Mesenchymal stem cell (in vitro differentiated cells and primary cell): ENCODE measurements at regions not wholly inside any gene's neighbourhood (a gene's known extent, or its start where the extent isn't known, plus 50 kb on each side); places are given as distances from the start of the nearest gene placed in this dataset.

Experiments used
- DNase-seq: peaks from one replicate; pipeline ENCODE4 v3.0.0-alpha.2; 2013
- H2AFZ ChIP-seq: one replicate; pipeline ENCODE4 v1.6.1; 2013; ENCODE audit warnings: low read depth, mild to moderate bottlenecking, control low read depth, inconsistent platforms, low read length, moderate library complexity
- H2AK5ac ChIP-seq: 2 replicates; pipeline ENCODE4 v1.6.1; 2013; ENCODE audit warnings: low read length, moderate library complexity, mild to moderate bottlenecking, inconsistent platforms; ENCODE audit not compliant: severe bottlenecking
- H2BK120ac ChIP-seq: one replicate; pipeline ENCODE4 v1.6.1; 2013; ENCODE audit warnings: low read depth, mild to moderate bottlenecking, inconsistent platforms, low read length, moderate library complexity
- H2BK12ac ChIP-seq, 2 experiments: one replicate each; pipeline ENCODE4 v1.6.1; 2013; ENCODE audit warnings: inconsistent platforms in 2 of 2, low read length in 2 of 2, mild to moderate bottlenecking in 2 of 2, moderate library complexity in 2 of 2, control low read depth in 1 of 2
- H2BK15ac ChIP-seq: one replicate; pipeline ENCODE4 v1.6.1; 2013; ENCODE audit warnings: mild to moderate bottlenecking, low read depth, inconsistent platforms; ENCODE audit not compliant: poor library complexity, severe bottlenecking
- H2BK5ac ChIP-seq: 2 replicates; pipeline ENCODE4 v1.6.1; 2013; ENCODE audit warnings: low read depth, mild to moderate bottlenecking, low read length, control low read depth, inconsistent platforms; ENCODE audit not compliant: poor library complexity, severe bottlenecking
- H3K14ac ChIP-seq, 2 experiments: one replicate each; pipeline ENCODE4 v1.6.1; 2013; ENCODE audit warnings: inconsistent platforms in 2 of 2, low read length in 2 of 2, control low read depth in 1 of 2, mild to moderate bottlenecking in 1 of 2, moderate library complexity in 1 of 2
- H3K18ac ChIP-seq, 2 experiments: one replicate each; pipeline ENCODE4 v1.6.1; 2013; ENCODE audit warnings: inconsistent platforms in 2 of 2, low read length in 2 of 2, control low read depth in 1 of 2, low read depth in 1 of 2, mild to moderate bottlenecking in 1 of 2
- H3K23ac ChIP-seq, 2 experiments: one replicate each; pipeline ENCODE4 v1.6.1; 2013; ENCODE audit warnings: inconsistent platforms in 2 of 2, low read length in 2 of 2, mild to moderate bottlenecking in 2 of 2, moderate library complexity in 2 of 2, control low read depth in 1 of 2
- H3K27ac ChIP-seq: 2 replicates; pipeline ENCODE4 v1.5.1; 2013; ENCODE audit warnings: mild to moderate bottlenecking, moderate library complexity, low read length, control low read depth, inconsistent platforms; ENCODE audit not compliant: poor library complexity, severe bottlenecking
- H3K27me3 ChIP-seq, 2 experiments: 2 replicates each; pipeline versions ENCODE4 v1.6.1 to v1.7.0; 2013; ENCODE audit warnings: low read length in 2 of 2, mild to moderate bottlenecking in 2 of 2, moderate library complexity in 2 of 2, control low read depth in 1 of 2, inconsistent platforms in 1 of 2; ENCODE audit not compliant: control insufficient read depth in 1 of 2, insufficient read depth in 1 of 2
- H3K36me3 ChIP-seq, 2 experiments: 2 replicates each; pipeline versions ENCODE4 v1.6.1 to v1.7.0; 2013; ENCODE audit warnings: low read length in 2 of 2, control low read depth in 1 of 2, inconsistent platforms in 1 of 2, low read depth in 1 of 2, mild to moderate bottlenecking in 1 of 2; ENCODE audit not compliant: insufficient read depth in 2 of 2, control insufficient read depth in 1 of 2
- H3K4ac ChIP-seq, 2 experiments: one replicate each; pipeline ENCODE4 v1.6.1; 2013; ENCODE audit warnings: inconsistent platforms in 2 of 2, low read length in 2 of 2, mild to moderate bottlenecking in 2 of 2, moderate library complexity in 2 of 2, control low read depth in 1 of 2, low read depth in 1 of 2
- H3K4me1 ChIP-seq: 2 replicates; pipeline ENCODE4 v1.6.1; 2013; ENCODE audit warnings: low read depth, low read length, control low read depth; ENCODE audit not compliant: control insufficient read depth, insufficient read depth
- H3K4me2 ChIP-seq: 2 replicates; pipeline ENCODE4 v1.6.1; 2013; ENCODE audit warnings: low read length, mild to moderate bottlenecking, inconsistent platforms; ENCODE audit not compliant: poor library complexity, severe bottlenecking
- H3K4me3 ChIP-seq, 2 experiments: 2 replicates each; pipeline versions ENCODE4 v1.5.1 to v1.7.0; 2013; ENCODE audit warnings: low read length in 2 of 2, mild to moderate bottlenecking in 2 of 2, control low read depth in 1 of 2, low read depth in 1 of 2; ENCODE audit not compliant: insufficient read depth in 1 of 2
- H3K79me1 ChIP-seq: replicated peaks from 2 replicates; pipeline ENCODE4 v1.6.1; 2013; ENCODE audit warnings: mild to moderate bottlenecking, control low read depth, low read length, inconsistent platforms; ENCODE audit not compliant: poor library complexity, severe bottlenecking
- H3K9ac ChIP-seq: 2 replicates; pipeline ENCODE4 v1.7.0; 2013; ENCODE audit warnings: mild to moderate bottlenecking, low read length, moderate library complexity
- H3K9me3 ChIP-seq: 2 replicates; pipeline ENCODE4 v1.7.0; 2013; ENCODE audit warnings: mild to moderate bottlenecking, low read length; ENCODE audit not compliant: control insufficient read depth
- H4K8ac ChIP-seq: one replicate; pipeline ENCODE4 v1.6.1; 2013; ENCODE audit warnings: inconsistent platforms, mild to moderate bottlenecking, low read length, moderate library complexity
- H4K91ac ChIP-seq: one replicate; pipeline ENCODE4 v1.6.1; 2013; ENCODE audit warnings: mild to moderate bottlenecking, low read length, inconsistent platforms
- WGBS: methylation state at CpG from one replicate; pipeline ENCODE4 v1.1.7; 2013; ENCODE audit warnings: mixed read lengths; 5-methylcytosine and 5-hydroxymethylcytosine counted together

DNA sequence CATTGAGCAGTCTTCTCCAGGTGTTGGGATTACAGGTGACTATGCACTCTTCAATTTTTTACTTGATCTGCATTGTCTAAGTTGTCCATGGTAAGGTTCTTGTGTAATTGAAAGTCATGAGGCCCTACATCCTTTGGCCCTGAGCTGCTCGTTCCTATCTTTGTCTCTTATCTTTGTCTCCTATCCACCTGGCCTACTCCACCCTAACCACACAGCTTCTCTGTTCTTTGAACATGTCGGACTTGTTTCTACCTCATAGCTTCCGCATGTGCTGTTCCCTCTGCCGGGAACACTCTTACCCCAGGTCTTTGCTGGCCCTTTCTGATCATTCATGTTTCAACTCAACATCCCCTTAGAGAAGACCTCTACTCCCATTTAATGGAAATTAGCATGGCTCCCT lies 194.8 kb upstream of the TBX3 start:
- Histone ChIP-seq H3K27me3 (no peaks in the 10 kb centered on the region), H3K4me2 (no peak overlapping the region)
- WGBS = 91% methylated on average over 4 of the region's 4 CpGs

GRCh38 chr12:114876968-114877680 lies 193.1 kb upstream of the TBX3 start:
- Histone ChIP-seq H3K9me3 (no peaks in the 10 kb centered on the region), H3K4me1 (no peaks in the 10 kb centered on the region), H3K23ac (no peak overlapping the region), H4K8ac (no peak overlapping the region), H2BK5ac (no peak overlapping the region), H2AFZ (no peak overlapping the region), H2BK12ac (no peak overlapping the region), H3K79me1 (no peaks in the 10 kb centered on the region), H2BK15ac (no peak overlapping the region), H3K14ac (no peak overlapping the region), H3K4me2 (no peak overlapping the region), H3K4ac (peak overlapping the region in 1 of 2 experiments; percentile 49), H3K36me3 (no peaks in the 10 kb centered on the region), H3K4me3 (no peak overlapping the region), H3K27me3 (no peaks in the 10 kb centered on the region), H3K27ac (no peak overlapping the region), H3K9ac (no peak overlapping the region), H3K18ac (no peak overlapping the region), H4K91ac (no peak overlapping the region), H2BK120ac (no peak overlapping the region), H2AK5ac (no peak overlapping the region)
- WGBS = 94% methylated on average over 11 of the region's 13 CpGs
- no peak for DNase-seq

More for the DNA sequence above, 194.8 kb upstream of the TBX3 start:
- Histone ChIP-seq H4K8ac (no peak overlapping the region), H3K9me3 (no peaks in the 10 kb centered on the region), H2BK120ac (no peak overlapping the region), H3K14ac (no peak overlapping the region), H3K79me1 (no peaks in the 10 kb centered on the region), H3K4ac (no peak overlapping the region), H3K9ac (no peak overlapping the region), H3K4me1 (no peaks in the 10 kb centered on the region), H2AFZ (no peak overlapping the region), H3K18ac (no peak overlapping the region), H3K23ac (no peak overlapping the region), H3K27ac (no peak overlapping the region), H2AK5ac (no peak overlapping the region), H3K36me3 (no peaks in the 10 kb centered on the region), H2BK5ac (no peak overlapping the region), H2BK15ac (no peak overlapping the region), H2BK12ac (no peak overlapping the region), H3K4me3 (no peak overlapping the region), H4K91ac (no peak overlapping the region)
- no peak for DNase-seq

DNA sequence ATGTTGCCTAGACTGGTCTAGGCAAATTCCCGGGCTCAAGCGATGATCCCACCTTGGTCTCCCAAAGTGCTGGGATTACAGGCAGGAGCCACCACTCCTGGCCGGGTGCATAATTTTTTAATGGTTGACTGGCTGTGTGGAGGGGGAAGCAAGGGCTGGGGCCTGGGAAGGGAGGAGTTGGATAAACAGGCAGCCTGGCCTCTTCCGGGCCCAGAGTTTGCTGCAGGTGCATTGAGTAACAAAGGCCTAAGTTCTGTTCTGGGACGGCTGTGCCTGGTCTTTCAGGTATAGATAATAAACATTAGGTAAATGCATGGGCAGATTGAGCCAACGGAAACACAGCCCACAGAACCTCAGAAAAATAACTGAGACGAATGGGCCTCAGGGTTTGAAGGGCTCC lies 191.3 kb upstream of the TBX3 start:
- Histone ChIP-seq H2BK12ac (no peak overlapping the region), H4K8ac (no peak overlapping the region), H3K4me2 (no peak overlapping the region), H2BK120ac (no peak overlapping the region), H3K18ac (no peak overlapping the region), H3K9ac (no peak overlapping the region), H3K9me3 (no peaks in the 10 kb centered on the region), H2AK5ac (no peak overlapping the region), H2AFZ (no peak overlapping the region), H3K27ac (no peak overlapping the region), H3K36me3 (no peaks in the 10 kb centered on the region), H3K27me3 (no peaks in the 10 kb centered on the region), H2BK15ac (no peak overlapping the region), H3K79me1 (no peaks in the 10 kb centered on the region), H4K91ac (no peak overlapping the region), H2BK5ac (no peak overlapping the region), H3K4ac (no peak overlapping the region), H3K14ac (no peak overlapping the region), H3K4me1 (no peaks in the 10 kb centered on the region), H3K23ac (no peak overlapping the region), H3K4me3 (no peak overlapping the region)
- WGBS = 90% methylated on average over 7 of the region's 7 CpGs
- DNase-seq = no peak

- H3K27me3 ChIP-seq = no peaks in the 10 kb centered on the region
- H3K4me2 ChIP-seq = no peak overlapping the region
- H2AK5ac ChIP-seq = no peak overlapping the region
- no peaks in the 10 kb centered on the region for H3K9me3 ChIP-seq
- no peaks in the 10 kb centered on the region for H3K36me3 ChIP-seq
- no peaks in the 10 kb centered on the region for H3K79me1 ChIP-seq
- H2BK5ac ChIP-seq = no peak overlapping the region
- DNase-seq = no peak
- H3K14ac ChIP-seq = no peak overlapping the region
- no peak overlapping the region for H3K4me3 ChIP-seq
- no peak overlapping the region for H4K8ac ChIP-seq
- no peak overlapping the region for H2BK15ac ChIP-seq
- no peak overlapping the region for H2AFZ ChIP-seq
- no peaks in the 10 kb centered on the region for H3K4me1 ChIP-seq
- no peak overlapping the region for H3K23ac ChIP-seq
- H3K27ac ChIP-seq = no peak overlapping the region
- H3K4ac ChIP-seq = no peak overlapping the region
- H3K9ac ChIP-seq = no peak overlapping the region
- H3K18ac ChIP-seq = no peak overlapping the region
- no peak overlapping the region for H2BK120ac ChIP-seq
- H2BK12ac ChIP-seq = no peak overlapping the region
- WGBS = 93% methylated on average over 10 of the region's 10 CpGs
- no peak overlapping the region for H4K91ac ChIP-seq
Measured at GRCh38 chr12:114873656-114874055, 189.7 kb upstream of the TBX3 start.
